Psoas muscle (tissue), 7 donors: ENCODE measurements at regions not wholly inside any gene's neighbourhood (a gene's known extent, or its start where the extent isn't known, plus 50 kb on each side); places are given as distances from the start of the nearest gene placed in this dataset.
"Not testable (repeated sequence)": the region's sequence is repeated elsewhere in the genome, so short reads cannot be mapped to it uniquely, and the experiment has no call there.

Experiments
- ATAC-seq, 4 donors: fragments of 200-7000 bp; cut with Tn5 transposase; one replicate each; pipeline ENCODE4 v1.9.1; 2020; ENCODE audit warnings: moderate library complexity in 3 of 4, mild to moderate bottlenecking in 2 of 4
- DNase-seq, 2 donors: peaks; one replicate each; pipeline ENCODE4 v3.0.0-alpha.2; 2020
- H3K27ac ChIP-seq: fragments of 200-600 bp; one replicate; pipeline ENCODE4 v1.8.0; 2022
- H3K27me3 ChIP-seq, 3 donors: fragments of 200-600 bp in 1 of 3; one replicate each; pipeline versions ENCODE4 v1.6.1 to v1.8.0; 2013 to 2022; ENCODE audit warnings: low read length in 2 of 3, mild to moderate bottlenecking in 2 of 3, moderate library complexity in 1 of 3; ENCODE audit not compliant: insufficient read depth in 3 of 3
- H3K36me3 ChIP-seq, 2 donors: fragments of 200-600 bp in 1 of 2; one replicate each; pipeline versions ENCODE4 v1.6.1 to v1.8.0; 2013 to 2022; ENCODE audit warnings: low read depth in 1 of 2, mild to moderate bottlenecking in 1 of 2, moderate library complexity in 1 of 2; ENCODE audit not compliant: insufficient read depth in 1 of 2
- H3K4me1 ChIP-seq: fragments of 200-600 bp; one replicate; pipeline ENCODE4 v1.8.0; 2022
- H3K4me3 ChIP-seq: fragments of 200-600 bp; one replicate; pipeline ENCODE4 v1.8.0; 2022; ENCODE audit warnings: mild to moderate bottlenecking
- H3K9me3 ChIP-seq: fragments of 200-600 bp; one replicate; pipeline ENCODE4 v1.8.0; 2022
- CTCF ChIP-seq: fragments of 200-600 bp; IDR thresholded peaks from one replicate; pipeline ENCODE4 v1.8.0; 2022; ENCODE audit warnings: antibody characterized with exemption
- WGBS, 3 donors: extraction: QIAGEN DNeasy Blood & Tissue Kit; methylation state at CpG; one replicate each; pipeline versions ENCODE4 v1.1.6 to v1.1.7; 2013; 5-methylcytosine and 5-hydroxymethylcytosine counted together
- intact Hi-C, 2 donors: fragments of 100-400 bp; cut with DNase I; formaldehyde crosslinking; loops; one replicate each; pipeline versions ENCODE4 v1.11.0 to v1.14.2; 2022
- donor health status: healthy with polysubstance abuse.
- donor health status: DM: no; HTN: no; CAD: no; lungs with moderate emphysema.
- donor health status: Bipolar disorder and iron deficiency.
- donor health status: healthy.
- donor health status: DM: yes; HTN: yes; CAD: no.
- donor health status: DM: no; HTN: no; CAD: no.
- donor health status: DM: yes; HTN: yes; CAD: no.

- H3K36me3 ChIP-seq = no peaks in the 10 kb centered on the region
- 78 to 82% (median 82%) methylated on average over 2 of the region's 2 CpGs for WGBS, 3 donors
- no peaks in the 10 kb centered on the region for H3K27me3 ChIP-seq
Measured at GRCh38 chrX:114272096-114272686, 311.7 kb upstream of the HTR2C start.

GRCh38 chrX:114270371-114270770 is 313.5 kb upstream of the HTR2C start:
- ATAC-seq, H3K27ac ChIP-seq, H3K4me1 ChIP-seq, H3K27me3 ChIP-seq, H3K9me3 ChIP-seq, H3K36me3 ChIP-seq, intact Hi-C loops, DNase-seq, H3K4me3 ChIP-seq: not testable (repeated sequence)
- 87 to 100% (median 96%) methylated on average over 8 to 14 of the region's 21 CpGs for WGBS, 3 donors

More at GRCh38 chrX:114272096-114272686, 311.7 kb upstream of the HTR2C start:
- TF ChIP-seq CTCF = no peak
- Histone ChIP-seq H3K4me1 (no peaks in the 10 kb centered on the region), H3K4me3 (no peak overlapping the region), H3K27ac (no peak overlapping the region), H3K9me3 (no peaks in the 10 kb centered on the region)
- intact Hi-C loops = no loop called here
- ATAC-seq = no peak
- DNase-seq = no peak

- Histone ChIP-seq H3K27me3 (no peaks in the 10 kb centered on the region), H3K4me1 (no peaks in the 10 kb centered on the region), H3K27ac (no peak overlapping the region), H3K4me3 (no peak overlapping the region), H3K36me3 (no peaks in the 10 kb centered on the region), H3K9me3 (no peaks in the 10 kb centered on the region)
- WGBS, 3 donors = 47 to 74% (median 55%) methylated on average over 3 of the region's 3 CpGs
- ATAC-seq (no peak), DNase-seq (no peak)
- intact Hi-C loops = no loop called here
- TF ChIP-seq CTCF = no peak
Measured at GRCh38 chrX:114268643-114269042, 315.2 kb upstream of the HTR2C start.

GRCh38 chrX:114267142-114267541 is 316.7 kb upstream of the HTR2C start:
- Histone ChIP-seq H3K36me3 (no peaks in the 10 kb centered on the region), H3K4me3 (no peak overlapping the region), H3K4me1 (no peaks in the 10 kb centered on the region), H3K27me3 (no peaks in the 10 kb centered on the region), H3K9me3 (no peaks in the 10 kb centered on the region), H3K27ac (no peak overlapping the region)
- WGBS, 3 donors = 48 to 62% (median 59%) methylated on average over 5 of the region's 5 CpGs
- no peak for TF ChIP-seq CTCF
- ATAC-seq (no peak), DNase-seq (no peak)
- intact Hi-C loops = no loop called here

GRCh38 chrX:114252186-114252585 is 331.7 kb upstream of the HTR2C start:
- TF ChIP-seq CTCF = no peak
- no peak overlapping the region for H3K4me3 ChIP-seq
- no peaks in the 10 kb centered on the region for H3K9me3 ChIP-seq
- ATAC-seq = no peak
- no peak overlapping the region for H3K27ac ChIP-seq
- WGBS, 3 donors = 49 to 72% (median 61%) methylated on average over 3 of the region's 3 CpGs
- DNase-seq = no peak
- no peaks in the 10 kb centered on the region for H3K36me3 ChIP-seq
- peaks cover 0 to 6% (median 0%) of the 10 kb centered on the region in 3 donors for H3K27me3 ChIP-seq
- H3K4me1 ChIP-seq = no peaks in the 10 kb centered on the region
- intact Hi-C loops = no loop called here
